HCT116 (cell line): ENCODE measurements at regions not wholly inside any gene's neighbourhood (a gene's known extent, or its start where the extent isn't known, plus 50 kb on each side); places are given as distances from the start of the nearest gene placed in this dataset.

Experiments used
- CEBPB ChIP-seq: IDR thresholded peaks from 2 replicates; pipeline ENCODE4 v1.6.1; 2012; ENCODE audit warnings: low read depth
- EZH2phosphoT487 ChIP-seq: fragments of 200-600 bp; IDR thresholded peaks from 2 replicates; pipeline ENCODE4 v1.6.1; 2018; ENCODE audit warnings: antibody characterized with exemption, borderline replicate concordance
- POLR2A ChIP-seq: IDR thresholded peaks from 2 replicates; pipeline ENCODE4 v1.7.0; 2011; ENCODE audit warnings: borderline replicate concordance; ENCODE audit not compliant: insufficient read depth, insufficient read length; ENCODE audit errors: extremely low read depth
- POLR2AphosphoS5 ChIP-seq: IDR thresholded peaks from 2 replicates; pipeline ENCODE4 v1.6.1; 2011; ENCODE audit warnings: mild to moderate bottlenecking, low read depth, low read length, moderate library complexity
- SP1 ChIP-seq: IDR thresholded peaks from 2 replicates; pipeline ENCODE4 v1.6.1; 2012; ENCODE audit warnings: low read depth
- YY1 ChIP-seq: IDR thresholded peaks from 2 replicates; pipeline ENCODE4 v1.6.1; 2011; ENCODE audit warnings: low read length, low read depth, moderate library complexity, mild to moderate bottlenecking; ENCODE audit not compliant: insufficient replicate concordance; ENCODE audit errors: extremely low read depth
- ZFX ChIP-seq: fragments of 450-650 bp; IDR thresholded peaks from 2 replicates; pipeline ENCODE4 v1.6.1; 2017
- TF ChIP-seq, protein P1 (sequence below), 3 experiments: fragments of 200-600 bp in 1 of 3; sonication (generic) in 1 of 3; IDR thresholded peaks in 2 of 3; conservative IDR thresholded peaks in 1 of 3; 2 replicates each; pipeline ENCODE4 v1.5.1; 2012 to 2017; ENCODE audit warnings: low read depth in 2 of 3, low read length in 2 of 3, antibody characterized with exemption in 1 of 3, borderline replicate concordance in 1 of 3, control low read depth in 1 of 3, mild to moderate bottlenecking in 1 of 3, mixed read lengths in 1 of 3, mixed run types in 1 of 3, moderate library complexity in 1 of 3; ENCODE audit not compliant: insufficient read depth in 1 of 3
- TF ChIP-seq, protein P2 (sequence below): IDR thresholded peaks from 2 replicates; pipeline ENCODE4 v1.6.1; 2012
- TF ChIP-seq, protein P3 (sequence below): IDR thresholded peaks from 2 replicates; pipeline ENCODE4 v1.6.1; 2011; ENCODE audit warnings: mild to moderate bottlenecking, low read length, moderate library complexity; ENCODE audit not compliant: insufficient replicate concordance; ENCODE audit errors: extremely low read depth

DNA sequence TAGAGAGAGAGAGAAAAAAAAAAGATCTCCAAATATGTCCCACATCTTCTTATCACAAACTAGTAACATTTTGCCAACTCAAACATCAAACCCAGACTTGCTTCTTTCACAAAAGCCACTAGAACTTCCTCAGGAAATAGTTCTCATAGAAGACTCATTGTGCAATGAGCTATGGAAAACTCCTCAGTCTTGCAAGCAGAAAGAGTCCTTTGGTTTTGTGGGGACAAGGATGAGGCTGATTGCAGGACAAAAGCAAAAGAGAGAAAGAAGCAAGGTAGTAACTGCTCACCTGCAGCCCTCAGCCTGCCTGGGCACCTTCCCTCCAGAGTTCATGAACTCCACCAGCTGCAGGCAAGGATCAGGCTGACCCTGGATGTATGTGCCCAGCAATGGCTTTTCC is 399.0 kb downstream of the IRX1 start:
- TF ChIP-seq POLR2AphosphoS5 (no peak), CEBPB (no peak), SP1 (no peak), EZH2phosphoT487 (no peak), YY1 (no peak), POLR2A (no peak), ZFX (no peak)
- TF ChIP-seq, protein P1, sequence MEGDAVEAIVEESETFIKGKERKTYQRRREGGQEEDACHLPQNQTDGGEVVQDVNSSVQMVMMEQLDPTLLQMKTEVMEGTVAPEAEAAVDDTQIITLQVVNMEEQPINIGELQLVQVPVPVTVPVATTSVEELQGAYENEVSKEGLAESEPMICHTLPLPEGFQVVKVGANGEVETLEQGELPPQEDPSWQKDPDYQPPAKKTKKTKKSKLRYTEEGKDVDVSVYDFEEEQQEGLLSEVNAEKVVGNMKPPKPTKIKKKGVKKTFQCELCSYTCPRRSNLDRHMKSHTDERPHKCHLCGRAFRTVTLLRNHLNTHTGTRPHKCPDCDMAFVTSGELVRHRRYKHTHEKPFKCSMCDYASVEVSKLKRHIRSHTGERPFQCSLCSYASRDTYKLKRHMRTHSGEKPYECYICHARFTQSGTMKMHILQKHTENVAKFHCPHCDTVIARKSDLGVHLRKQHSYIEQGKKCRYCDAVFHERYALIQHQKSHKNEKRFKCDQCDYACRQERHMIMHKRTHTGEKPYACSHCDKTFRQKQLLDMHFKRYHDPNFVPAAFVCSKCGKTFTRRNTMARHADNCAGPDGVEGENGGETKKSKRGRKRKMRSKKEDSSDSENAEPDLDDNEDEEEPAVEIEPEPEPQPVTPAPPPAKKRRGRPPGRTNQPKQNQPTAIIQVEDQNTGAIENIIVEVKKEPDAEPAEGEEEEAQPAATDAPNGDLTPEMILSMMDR (IDR thresholded peaks at IDR 0.05 in 2 of 3, conservative IDR thresholded peaks at IDR 0.05 in 1 of 3; ENCODE audit: borderline replicate concordance in 1 of 3, insufficient read depth in 1 of 3, low read depth in 2 of 3, low read length in 2 of 3), result no peak
- TF ChIP-seq, protein P2, sequence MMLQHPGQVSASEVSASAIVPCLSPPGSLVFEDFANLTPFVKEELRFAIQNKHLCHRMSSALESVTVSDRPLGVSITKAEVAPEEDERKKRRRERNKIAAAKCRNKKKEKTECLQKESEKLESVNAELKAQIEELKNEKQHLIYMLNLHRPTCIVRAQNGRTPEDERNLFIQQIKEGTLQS, result no peak
- TF ChIP-seq, protein P3, sequence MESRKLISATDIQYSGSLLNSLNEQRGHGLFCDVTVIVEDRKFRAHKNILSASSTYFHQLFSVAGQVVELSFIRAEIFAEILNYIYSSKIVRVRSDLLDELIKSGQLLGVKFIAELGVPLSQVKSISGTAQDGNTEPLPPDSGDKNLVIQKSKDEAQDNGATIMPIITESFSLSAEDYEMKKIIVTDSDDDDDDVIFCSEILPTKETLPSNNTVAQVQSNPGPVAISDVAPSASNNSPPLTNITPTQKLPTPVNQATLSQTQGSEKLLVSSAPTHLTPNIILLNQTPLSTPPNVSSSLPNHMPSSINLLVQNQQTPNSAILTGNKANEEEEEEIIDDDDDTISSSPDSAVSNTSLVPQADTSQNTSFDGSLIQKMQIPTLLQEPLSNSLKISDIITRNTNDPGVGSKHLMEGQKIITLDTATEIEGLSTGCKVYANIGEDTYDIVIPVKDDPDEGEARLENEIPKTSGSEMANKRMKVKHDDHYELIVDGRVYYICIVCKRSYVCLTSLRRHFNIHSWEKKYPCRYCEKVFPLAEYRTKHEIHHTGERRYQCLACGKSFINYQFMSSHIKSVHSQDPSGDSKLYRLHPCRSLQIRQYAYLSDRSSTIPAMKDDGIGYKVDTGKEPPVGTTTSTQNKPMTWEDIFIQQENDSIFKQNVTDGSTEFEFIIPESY, result no peak
